A673 (cell line): ENCODE measurements at regions not wholly inside any gene's neighbourhood (a gene's known extent, or its start where the extent isn't known, plus 50 kb on each side); places are given as distances from the start of the nearest gene placed in this dataset.

Experiments
- BruUV-seq: library from RNA; stranded (reverse); fragments of 400-500 nt; replicated peaks from 2 replicates; lab custom pipeline; 2021; lab: Mats Ljungman, UMichigan
- CTCF ChIA-PET: fragments of 300-600 bp; sonication (Branson Sonifier 250); formaldehyde crosslinking; loops from one replicate; lab custom pipeline; 2022; ENCODE audit warnings: antibody characterized with exemption; lab: Charles Lee
- POLR2A ChIA-PET: fragments of 300-600 bp; sonication (Branson Sonifier 250); formaldehyde crosslinking; loops from one replicate; lab custom pipeline; 2022; ENCODE audit warnings: antibody characterized with exemption; ENCODE audit not compliant: low non-redundant PET; lab: Charles Lee
- DNase-seq: peaks from one replicate; pipeline ENCODE4 v3.0.0-alpha.2; 2015; ENCODE audit warnings: low spot score
- H3K27ac ChIP-seq: fragments of 200-600 bp; sonication (generic); 2 replicates; pipeline ENCODE4 v1.5.1; 2016; ENCODE audit warnings: mixed run types, low read depth, mild to moderate bottlenecking, mixed read lengths, antibody characterized with exemption, low read length; ENCODE audit not compliant: poor library complexity, severe bottlenecking
- H3K27me3 ChIP-seq: fragments of 200-600 bp; sonication (generic); replicated peaks from 2 replicates; pipeline ENCODE4 v1.6.1; 2017; ENCODE audit warnings: mixed run types, low read depth, mild to moderate bottlenecking, mixed read lengths, antibody characterized with exemption, low read length; ENCODE audit not compliant: insufficient read depth, poor library complexity
- H3K36me3 ChIP-seq: fragments of 200-600 bp; sonication (generic); 2 replicates; pipeline ENCODE4 v1.6.1; 2016; ENCODE audit warnings: mixed run types, mild to moderate bottlenecking, mixed read lengths, antibody characterized with exemption, low read length; ENCODE audit not compliant: insufficient read depth, poor library complexity, severe bottlenecking
- H3K4me1 ChIP-seq: fragments of 200-600 bp; sonication (generic); 2 replicates; pipeline ENCODE4 v1.6.1; 2017; ENCODE audit warnings: mixed run types, mild to moderate bottlenecking, mixed read lengths, antibody characterized with exemption, low read length; ENCODE audit not compliant: insufficient read depth, poor library complexity, severe bottlenecking
- H3K4me3 ChIP-seq: fragments of 200-600 bp; sonication (generic); 2 replicates; pipeline ENCODE4 v1.5.1; 2016; ENCODE audit warnings: low read depth, mixed run types, mild to moderate bottlenecking, mixed read lengths, low read length; ENCODE audit not compliant: poor library complexity, severe bottlenecking
- H3K9me3 ChIP-seq: fragments of 200-600 bp; sonication (generic); 2 replicates; pipeline ENCODE4 v1.6.1; 2016; ENCODE audit warnings: mixed run types, low read depth, mild to moderate bottlenecking, mixed read lengths, antibody characterized with exemption, low read length; ENCODE audit not compliant: poor library complexity, severe bottlenecking
- EZH2 ChIP-seq: fragments of 200-600 bp; sonication (generic); IDR thresholded peaks from 2 replicates; pipeline ENCODE4 v1.6.1; 2017; ENCODE audit warnings: borderline replicate concordance, low read depth, mild to moderate bottlenecking, mixed read lengths, antibody characterized with exemption, low read length; ENCODE audit not compliant: poor library complexity, severe bottlenecking
- intact Hi-C: fragments of 100-400 bp; cut with micrococcal nuclease; formaldehyde crosslinking; loops from one replicate; pipeline ENCODE4 v1.10.0; 2022; ENCODE audit not compliant: unreplicated experiment
- TF ChIP-seq, protein P1 (sequence below): fragments of 300-800, 200-600 bp; sonication (generic); conservative IDR thresholded peaks from 2 replicates; pipeline ENCODE4 v1.5.1; 2017; ENCODE audit warnings: low read depth, mild to moderate bottlenecking, antibody characterized with exemption, low read length, moderate library complexity, mixed read lengths

DNA sequence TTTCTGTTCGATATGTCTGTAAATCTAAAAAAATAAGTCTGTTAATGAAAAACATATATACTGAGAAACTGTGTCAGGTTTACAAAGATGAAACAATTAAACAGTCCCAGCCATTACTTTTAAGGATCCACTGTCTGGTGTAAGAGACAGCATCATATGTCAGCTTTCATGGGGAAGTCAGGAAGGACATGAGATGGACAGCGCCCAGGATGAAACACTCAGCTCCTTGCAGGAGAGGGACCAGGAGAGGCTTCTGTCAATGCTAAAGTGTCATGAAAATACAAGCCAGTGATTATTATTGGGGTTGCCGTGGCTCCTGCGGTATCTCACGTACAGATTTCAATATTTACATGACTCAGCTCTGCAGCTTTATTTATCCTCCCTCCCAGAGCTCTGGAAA is 1524.6 kb downstream of the TBC1D22A start:
- Histone ChIP-seq H3K4me3 (no peak overlapping the region), H3K4me1 (no peaks in the 10 kb centered on the region), H3K9me3 (no peaks in the 10 kb centered on the region), H3K27ac (no peak overlapping the region), H3K36me3 (no peaks in the 10 kb centered on the region), H3K27me3 (peaks cover 17% of the 10 kb centered on the region)
- CTCF ChIA-PET: no interaction called here
- no peak for DNase-seq
- TF ChIP-seq, protein P1, sequence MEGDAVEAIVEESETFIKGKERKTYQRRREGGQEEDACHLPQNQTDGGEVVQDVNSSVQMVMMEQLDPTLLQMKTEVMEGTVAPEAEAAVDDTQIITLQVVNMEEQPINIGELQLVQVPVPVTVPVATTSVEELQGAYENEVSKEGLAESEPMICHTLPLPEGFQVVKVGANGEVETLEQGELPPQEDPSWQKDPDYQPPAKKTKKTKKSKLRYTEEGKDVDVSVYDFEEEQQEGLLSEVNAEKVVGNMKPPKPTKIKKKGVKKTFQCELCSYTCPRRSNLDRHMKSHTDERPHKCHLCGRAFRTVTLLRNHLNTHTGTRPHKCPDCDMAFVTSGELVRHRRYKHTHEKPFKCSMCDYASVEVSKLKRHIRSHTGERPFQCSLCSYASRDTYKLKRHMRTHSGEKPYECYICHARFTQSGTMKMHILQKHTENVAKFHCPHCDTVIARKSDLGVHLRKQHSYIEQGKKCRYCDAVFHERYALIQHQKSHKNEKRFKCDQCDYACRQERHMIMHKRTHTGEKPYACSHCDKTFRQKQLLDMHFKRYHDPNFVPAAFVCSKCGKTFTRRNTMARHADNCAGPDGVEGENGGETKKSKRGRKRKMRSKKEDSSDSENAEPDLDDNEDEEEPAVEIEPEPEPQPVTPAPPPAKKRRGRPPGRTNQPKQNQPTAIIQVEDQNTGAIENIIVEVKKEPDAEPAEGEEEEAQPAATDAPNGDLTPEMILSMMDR: no peak
- no peak for TF ChIP-seq EZH2
- POLR2A ChIA-PET: no interaction called here
- BruUV-seq: no TSS peak
- intact Hi-C loops: no loop called here

DNA sequence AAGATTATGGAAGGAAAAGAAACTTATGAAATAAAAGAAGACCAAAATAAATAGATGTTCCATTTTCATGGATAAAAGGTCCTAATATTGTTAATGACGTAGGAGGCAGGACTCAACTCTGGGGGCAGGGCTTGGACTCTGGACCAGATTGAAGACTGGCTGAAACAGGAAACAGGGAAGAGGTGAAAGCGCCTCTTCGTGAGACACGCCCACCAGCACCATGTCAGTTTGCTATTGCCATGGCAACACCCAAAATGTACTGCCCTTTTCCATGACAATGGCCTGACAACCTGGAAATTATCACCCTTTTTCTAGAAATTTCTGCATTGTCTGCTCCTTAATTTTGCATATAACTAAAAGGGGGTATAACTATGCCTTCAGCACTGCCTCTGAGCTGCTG is 1522.2 kb downstream of the TBC1D22A start:
- no peaks in the 10 kb centered on the region for H3K4me1 ChIP-seq
- H3K36me3 ChIP-seq: no peaks in the 10 kb centered on the region
- DNase-seq: no peak
- no TSS peak for BruUV-seq
- POLR2A ChIA-PET: no interaction called here
- H3K4me3 ChIP-seq: no peak overlapping the region
- no peak overlapping the region for H3K27ac ChIP-seq
- TF ChIP-seq EZH2: no peak
- TF ChIP-seq, protein P1: no peak
- peaks cover 10% of the 10 kb centered on the region for H3K9me3 ChIP-seq
- peaks cover 17% of the 10 kb centered on the region for H3K27me3 ChIP-seq
- intact Hi-C loops: no loop called here
- CTCF ChIA-PET: no interaction called here

DNA sequence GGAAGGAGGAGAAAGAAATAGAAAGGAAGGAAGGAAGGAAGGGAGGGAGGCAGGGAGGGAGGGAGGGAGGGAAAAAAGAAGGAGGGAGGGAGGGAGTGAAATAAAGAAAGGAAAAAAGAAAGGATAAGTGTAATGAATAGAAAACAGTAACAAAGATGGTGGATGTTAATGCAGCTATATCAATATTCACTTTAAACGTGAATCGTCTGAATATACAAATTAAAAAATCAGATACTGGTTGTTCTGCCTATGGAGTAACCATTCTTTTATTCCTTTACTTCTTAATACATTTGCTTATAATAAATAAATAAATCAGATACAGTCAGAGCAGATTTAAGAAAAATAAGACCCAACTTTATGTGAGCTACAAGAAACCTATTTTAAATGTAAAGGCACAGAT is 1520.4 kb downstream of the TBC1D22A start:
- CTCF ChIA-PET: no interaction called here
- H3K9me3 ChIP-seq: peaks cover 10% of the 10 kb centered on the region
- H3K4me3 ChIP-seq: no peak overlapping the region
- H3K4me1 ChIP-seq: peaks cover 11% of the 10 kb centered on the region
- intact Hi-C loops: no loop called here
- no peak for TF ChIP-seq EZH2
- TF ChIP-seq, protein P1: no peak
- DNase-seq: no peak
- H3K27me3 ChIP-seq: peaks cover 12% of the 10 kb centered on the region
- no peak overlapping the region for H3K27ac ChIP-seq
- H3K36me3 ChIP-seq: no peaks in the 10 kb centered on the region
- POLR2A ChIA-PET: no interaction called here
- no TSS peak for BruUV-seq

DNA sequence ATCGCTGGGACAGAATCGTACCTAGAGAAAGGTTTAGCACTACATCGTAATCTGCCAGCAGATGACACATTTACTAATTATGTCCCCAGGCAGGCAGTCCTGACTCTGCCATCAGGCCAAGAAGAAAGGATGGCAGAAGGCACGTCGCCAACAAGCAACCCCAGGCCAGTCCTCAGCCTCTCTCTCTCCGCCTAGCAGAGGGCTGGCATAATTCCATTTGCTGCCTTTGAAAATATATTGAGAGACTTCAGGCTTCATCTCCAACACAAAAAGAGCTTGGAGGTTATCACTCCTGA is 1517.0 kb downstream of the TBC1D22A start:
- H3K27me3 ChIP-seq: no peaks in the 10 kb centered on the region
- H3K27ac ChIP-seq: no peak overlapping the region
- H3K9me3 ChIP-seq: peaks cover 10% of the 10 kb centered on the region
- BruUV-seq: no TSS peak
- peaks cover 20% of the 10 kb centered on the region for H3K4me1 ChIP-seq
- intact Hi-C loops: no loop called here
- H3K36me3 ChIP-seq: no peaks in the 10 kb centered on the region
- no peak for DNase-seq
- CTCF ChIA-PET: no interaction called here
- no peak overlapping the region for H3K4me3 ChIP-seq
- POLR2A ChIA-PET: no interaction called here
- TF ChIP-seq EZH2: no peak
- TF ChIP-seq, protein P1: no peak
